IMR-90 (cell line): ENCODE measurements at regions not wholly inside any gene's neighbourhood (a gene's known extent, or its start where the extent isn't known, plus 50 kb on each side); places are given as distances from the start of the nearest gene placed in this dataset.

Source experiments
- ATAC-seq: fragments of 200-7000 bp; cut with Tn5 transposase; 2 replicates; pipeline ENCODE4 v1.9.1; 2020; ENCODE audit warnings: low read depth, mild to moderate bottlenecking, moderate library complexity
- BruUV-seq: library from RNA; stranded (reverse); fragments of 400-500 nt; replicated peaks from 2 replicates; lab custom pipeline; 2021; lab: Mats Ljungman, UMichigan
- CTCF ChIA-PET: fragments of 300-600 bp; formaldehyde crosslinking; extraction: SDS; loops from one replicate; lab custom pipeline; 2021; ENCODE audit warnings: antibody characterized with exemption; lab: Yijun Ruan, JAX
- POLR2A ChIA-PET: fragments of 300-600 bp; sonication (Branson Sonifier 250); formaldehyde crosslinking; loops from one replicate; lab custom pipeline; 2022; ENCODE audit warnings: antibody characterized with exemption; ENCODE audit not compliant: unreplicated experiment; lab: Charles Lee
- DNase-seq: peaks from one replicate; pipeline ENCODE4 v3.0.0; 2013
- H2AFZ ChIP-seq: replicated peaks from 2 replicates; pipeline ENCODE3; 2013; ENCODE audit warnings: low read length, mild to moderate bottlenecking; ENCODE audit not compliant: poor library complexity
- H2AK5ac ChIP-seq: 2 replicates; pipeline ENCODE4 v1.6.1; 2013; ENCODE audit warnings: low read depth, low read length, inconsistent platforms
- H2AK9ac ChIP-seq: replicated peaks from 2 replicates; pipeline ENCODE3; 2013; ENCODE audit warnings: mild to moderate bottlenecking, low read depth, low read length, moderate library complexity; ENCODE audit not compliant: poor library complexity
- H2BK120ac ChIP-seq: 2 replicates; pipeline ENCODE4 v1.6.1; 2013; ENCODE audit warnings: low read depth, low read length, inconsistent platforms
- H2BK15ac ChIP-seq: 3 replicates; pipeline ENCODE4 v1.6.1; 2013; ENCODE audit warnings: low read depth, low read length, inconsistent platforms
- H2BK20ac ChIP-seq: 2 replicates; pipeline ENCODE4 v1.6.1; 2013; ENCODE audit warnings: low read depth, mild to moderate bottlenecking, inconsistent platforms, low read length, moderate library complexity
- H2BK5ac ChIP-seq: 2 replicates; pipeline ENCODE4 v1.6.1; 2013; ENCODE audit warnings: mild to moderate bottlenecking, low read depth, low read length, inconsistent platforms; ENCODE audit not compliant: poor library complexity, severe bottlenecking
- H3K14ac ChIP-seq: replicated peaks from 2 replicates; pipeline ENCODE4 v1.6.1; 2013; ENCODE audit warnings: low read depth, low read length, inconsistent platforms
- H3K18ac ChIP-seq: 2 replicates; pipeline ENCODE4 v1.6.1; 2013; ENCODE audit warnings: low read depth, low read length, control low read depth
- H3K23ac ChIP-seq: 2 replicates; pipeline ENCODE4 v1.6.1; 2013; ENCODE audit warnings: low read depth, low read length, inconsistent platforms
- H3K27ac ChIP-seq: 2 replicates; pipeline ENCODE4 v1.5.1; 2013; ENCODE audit warnings: mild to moderate bottlenecking, control low read depth, low read length; ENCODE audit not compliant: insufficient read depth
- H3K27me3 ChIP-seq: 2 replicates; pipeline ENCODE4 v1.6.1; 2013; ENCODE audit warnings: low read length; ENCODE audit not compliant: control insufficient read depth, insufficient read depth
- H3K36me3 ChIP-seq: 2 replicates; pipeline ENCODE4 v1.6.1; 2013; ENCODE audit warnings: low read length, mixed read lengths; ENCODE audit not compliant: control insufficient read depth, insufficient read depth
- H3K4ac ChIP-seq: 2 replicates; pipeline ENCODE4 v1.6.1; 2013; ENCODE audit warnings: low read depth, low read length, inconsistent platforms
- H3K4me1 ChIP-seq: 2 replicates; pipeline ENCODE4 v1.6.1; 2013; ENCODE audit warnings: low read length, mixed read lengths; ENCODE audit not compliant: control insufficient read depth, insufficient read depth
- H3K4me2 ChIP-seq: 2 replicates; pipeline ENCODE4 v1.6.1; 2013; ENCODE audit warnings: low read depth, mild to moderate bottlenecking, control low read depth, low read length, moderate library complexity
- H3K4me3 ChIP-seq: 2 replicates; pipeline ENCODE4 v1.5.1; 2013; ENCODE audit warnings: low read depth, mild to moderate bottlenecking, control low read depth, low read length, moderate library complexity; ENCODE audit not compliant: insufficient read depth
- H3K56ac ChIP-seq: 2 replicates; pipeline ENCODE4 v1.6.1; 2013; ENCODE audit warnings: low read length, inconsistent platforms; ENCODE audit not compliant: insufficient read depth; ENCODE audit errors: extremely low read depth
- H3K79me1 ChIP-seq, 2 experiments: 2 replicates each; pipeline ENCODE4 v1.6.1; 2013; ENCODE audit warnings: low read length in 2 of 2, inconsistent platforms in 1 of 2, low read depth in 1 of 2
- H3K9ac ChIP-seq: 2 replicates; pipeline ENCODE4 v1.6.1; 2013; ENCODE audit warnings: low read depth, low read length, control low read depth
- H3K9me1 ChIP-seq: 2 replicates; pipeline ENCODE4 v1.6.1; 2013; ENCODE audit warnings: low read length, inconsistent platforms; ENCODE audit not compliant: insufficient read depth
- H3K9me3 ChIP-seq: 2 replicates; pipeline ENCODE4 v1.6.1; 2013; ENCODE audit warnings: low read length; ENCODE audit not compliant: control insufficient read depth, insufficient read depth
- H4K20me1 ChIP-seq: 2 replicates; pipeline ENCODE4 v1.6.1; 2013; ENCODE audit warnings: low read length, inconsistent platforms; ENCODE audit not compliant: insufficient read depth
- H4K5ac ChIP-seq: 2 replicates; pipeline ENCODE4 v1.6.1; 2013; ENCODE audit warnings: mild to moderate bottlenecking, low read depth, low read length, control low read depth
- H4K8ac ChIP-seq, 2 experiments: 2 replicates each; pipeline ENCODE4 v1.6.1; 2013; ENCODE audit warnings: low read depth in 2 of 2, low read length in 2 of 2, control low read depth in 1 of 2, inconsistent platforms in 1 of 2
- H4K91ac ChIP-seq: 2 replicates; pipeline ENCODE4 v1.6.1; 2013; ENCODE audit warnings: low read depth, low read length, inconsistent platforms; ENCODE audit not compliant: insufficient read depth
- BHLHE40 ChIP-seq: fragments of 150-350 bp; IDR thresholded peaks from 2 replicates; pipeline ENCODE4 v1.6.1; 2016; ENCODE audit warnings: mild to moderate bottlenecking, low read depth, low read length
- CEBPB ChIP-seq: IDR thresholded peaks from 2 replicates; pipeline ENCODE4 v1.6.1; 2012; ENCODE audit warnings: low read depth, low read length, improper control_type of control experiment
- CHD1 ChIP-seq: IDR thresholded peaks from 2 replicates; pipeline ENCODE4 v1.6.1; 2012; ENCODE audit warnings: low read depth, low read length, improper control_type of control experiment
- CTCF ChIP-seq: conservative IDR thresholded peaks from 2 replicates; pipeline ENCODE4 v1.5.1; 2012; ENCODE audit warnings: mild to moderate bottlenecking, low read depth, low read length, improper control_type of control experiment
- ELK1 ChIP-seq: fragments of 150-350 bp; IDR thresholded peaks from 2 replicates; pipeline ENCODE4 v1.6.1; 2016; ENCODE audit warnings: low read depth, mild to moderate bottlenecking, low read length, moderate library complexity, borderline replicate concordance
- FOS ChIP-seq: fragments of 150-350 bp; IDR thresholded peaks from 2 replicates; pipeline ENCODE4 v1.6.1; 2016; ENCODE audit warnings: low read depth, low read length
- MAFK ChIP-seq: IDR thresholded peaks from 2 replicates; pipeline ENCODE4 v1.6.1; 2012; ENCODE audit warnings: low read depth, low read length, improper control_type of control experiment
- MAZ ChIP-seq: IDR thresholded peaks from 2 replicates; pipeline ENCODE4 v1.6.1; 2012; ENCODE audit warnings: low read depth, mild to moderate bottlenecking, low read length, improper control_type of control experiment, moderate library complexity, borderline replicate concordance
- MXI1 ChIP-seq: IDR thresholded peaks from 2 replicates; pipeline ENCODE4 v1.6.1; 2012; ENCODE audit warnings: low read depth, mild to moderate bottlenecking, low read length, moderate library complexity, borderline replicate concordance
- NFE2L2 ChIP-seq: fragments of 150-350 bp; IDR thresholded peaks from 2 replicates; pipeline ENCODE4 v1.6.1; 2016; ENCODE audit warnings: low read depth, mild to moderate bottlenecking, low read length
- POLR2A ChIP-seq: IDR thresholded peaks from 2 replicates; pipeline ENCODE4 v1.6.1; 2012; ENCODE audit warnings: mild to moderate bottlenecking, low read depth, low read length
- RAD21 ChIP-seq: IDR thresholded peaks from 2 replicates; pipeline ENCODE4 v1.6.1; 2012; ENCODE audit warnings: low read length, improper control_type of control experiment
- RCOR1 ChIP-seq: IDR thresholded peaks from 2 replicates; pipeline ENCODE4 v1.6.1; 2012; ENCODE audit warnings: mild to moderate bottlenecking, low read length, improper control_type of control experiment; ENCODE audit not compliant: insufficient replicate concordance
- RFX5 ChIP-seq: IDR thresholded peaks from 2 replicates; pipeline ENCODE4 v1.8.0; 2012; ENCODE audit warnings: low read depth, mild to moderate bottlenecking, low read length, moderate library complexity
- SMC3 ChIP-seq: fragments of 150-350 bp; IDR thresholded peaks from 2 replicates; pipeline ENCODE4 v1.6.1; 2016; ENCODE audit warnings: low read depth, mild to moderate bottlenecking, antibody characterized with exemption, low read length, moderate library complexity
- USF2 ChIP-seq: fragments of 150-350 bp; IDR thresholded peaks from 2 replicates; pipeline ENCODE4 v1.6.1; 2017; ENCODE audit warnings: mild to moderate bottlenecking, antibody characterized with exemption, low read length, low read depth
- WGBS, 2 experiments: methylation state at CpG; one replicate each; pipeline versions ENCODE4 v1.1.5 to v1.1.7; 2013; ENCODE audit warnings: missing lambda C conversion rate in 2 of 2; ENCODE audit not compliant: insufficient read length in 1 of 2; ENCODE audit errors: extremely low coverage in 2 of 2; 5-methylcytosine and 5-hydroxymethylcytosine counted together
- dilution Hi-C: fragments of 300-500 bp; cut with HindIII; formaldehyde crosslinking; loops from one replicate; pipeline ENCODE4 v1.14.3; 2018; ENCODE audit warnings: low sequenced_read_pairs; ENCODE audit not compliant: unreplicated experiment
- in situ Hi-C: fragments of 300-500 bp; cut with MboI; formaldehyde crosslinking; loops from 3 replicates; pipeline ENCODE4 v1.14.3; 2019; ENCODE audit warnings: low sequenced_read_pairs, inconsistent platforms, mixed read lengths
- intact Hi-C: fragments of 100-400 bp; cut with micrococcal nuclease; formaldehyde crosslinking; loops from 2 replicates; pipeline ENCODE4 v1.10.0; 2022

GRCh38 chr6:15904651-15905376 is 224.1 kb upstream of the MYLIP start:
- no peak overlapping the region for H3K56ac ChIP-seq
- in situ Hi-C loops, result no loop called here
- no peak overlapping the region for H2BK15ac ChIP-seq
- H2BK5ac ChIP-seq, result no peak overlapping the region
- H4K91ac ChIP-seq, result no peak overlapping the region
- H3K18ac ChIP-seq, result no peak overlapping the region
- no peak overlapping the region for H3K4me2 ChIP-seq
- intact Hi-C loops, result no loop called here
- no peak overlapping the region for H2BK120ac ChIP-seq
- CTCF ChIA-PET, result no interaction called here
- peaks cover 9% of the 10 kb centered on the region for H3K27me3 ChIP-seq
- no TSS peak for BruUV-seq
- no peak overlapping the region for H2AK9ac ChIP-seq
- H4K5ac ChIP-seq, result no peak overlapping the region
- no peak overlapping the region for H4K8ac ChIP-seq
- no peak overlapping the region for H3K27ac ChIP-seq
- TF ChIP-seq CTCF (no peak), CEBPB (no peak), POLR2A (no peak), USF2 (no peak), MXI1 (no peak), NFE2L2 (no peak), RAD21 (no peak), SMC3 (no peak), CHD1 (no peak), RCOR1 (no peak), MAZ (no peak), ELK1 (no peak), BHLHE40 (no peak), MAFK (no peak), RFX5 (no peak), FOS (no peak)
- no peaks in the 10 kb centered on the region for H3K4me1 ChIP-seq
- H3K9me3 ChIP-seq, result no peaks in the 10 kb centered on the region
- no peaks in the 10 kb centered on the region for H3K79me1 ChIP-seq
- H3K36me3 ChIP-seq, result no peaks in the 10 kb centered on the region
- no peak overlapping the region for H3K4me3 ChIP-seq
- H3K14ac ChIP-seq, result no peak overlapping the region
- dilution Hi-C loops, result no loop called here
- no peak overlapping the region for H2AFZ ChIP-seq
- H2AK5ac ChIP-seq, result no peak overlapping the region
- H4K20me1 ChIP-seq, result no peaks in the 10 kb centered on the region
- H3K9ac ChIP-seq, result no peak overlapping the region
- no peak overlapping the region for H3K23ac ChIP-seq
- no peaks in the 10 kb centered on the region for H3K9me1 ChIP-seq
- no peak overlapping the region for H2BK20ac ChIP-seq
- POLR2A ChIA-PET, result no interaction called here
- no peak for ATAC-seq
- 20% methylated on average over 1 of the region's 6 CpGs; no CpG with 5 or more reads in 1 of the 2 experiments for WGBS, 2 experiments
- no peak overlapping the region for H3K4ac ChIP-seq
- DNase-seq, result no peak
